ENCODE measurements at regions not wholly inside any gene's neighbourhood (a gene's known extent, or its start where the extent isn't known, plus 50 kb on each side); places are given as distances from the start of the nearest gene placed in this dataset.

- no peak overlapping the region for H3K27ac ChIP-seq (ENCODE audit: low read depth, low read length)
- H3K27me3 ChIP-seq (ENCODE audit: control insufficient read depth, insufficient read depth, low read length): no peaks in the 10 kb centered on the region
- no peaks in the 10 kb centered on the region for H3K36me3 ChIP-seq (ENCODE audit: control insufficient read depth, insufficient read depth, low read length)
- H3K4me3 ChIP-seq (ENCODE audit: low read length): no peak overlapping the region
- H3K9ac ChIP-seq (ENCODE audit: low read length): no peak overlapping the region
- no peaks in the 10 kb centered on the region for H3K4me1 ChIP-seq (ENCODE audit: control insufficient read depth, insufficient read depth, low read length)
Observed at GRCh38 chr4:14087459-14087858, 459.9 kb upstream of the BOD1L1 start.

- Histone ChIP-seq H3K9ac (ENCODE audit: low read length) (no peak overlapping the region), H3K27me3 (ENCODE audit: control insufficient read depth, insufficient read depth, low read length) (no peaks in the 10 kb centered on the region), H3K4me3 (ENCODE audit: low read length) (no peak overlapping the region), H3K27ac (ENCODE audit: low read depth, low read length) (no peak overlapping the region), H3K4me1 (ENCODE audit: control insufficient read depth, insufficient read depth, low read length) (no peaks in the 10 kb centered on the region), H3K36me3 (ENCODE audit: control insufficient read depth, insufficient read depth, low read length) (no peaks in the 10 kb centered on the region)
Observed at GRCh38 chr4:14087921-14088320, 460.4 kb upstream of the BOD1L1 start.

- Histone ChIP-seq H3K27ac (ENCODE audit: low read depth, low read length) (no peak overlapping the region), H3K4me1 (ENCODE audit: control insufficient read depth, insufficient read depth, low read length) (no peaks in the 10 kb centered on the region), H3K36me3 (ENCODE audit: control insufficient read depth, insufficient read depth, low read length) (no peaks in the 10 kb centered on the region), H3K4me3 (ENCODE audit: low read length) (no peak overlapping the region), H3K27me3 (ENCODE audit: control insufficient read depth, insufficient read depth, low read length) (no peaks in the 10 kb centered on the region), H3K9ac (ENCODE audit: low read length) (no peak overlapping the region)
Observed at GRCh38 chr4:14091531-14091930, 464.0 kb upstream of the BOD1L1 start.

GRCh38 chr4:14091966-14092365 is 464.4 kb upstream of the BOD1L1 start:
- H3K4me3 ChIP-seq (ENCODE audit: low read length): no peak overlapping the region

GRCh38 chr4:14092741-14093140 is 465.2 kb upstream of the BOD1L1 start:
- H3K9ac ChIP-seq (ENCODE audit: low read length): no peak overlapping the region
- no peaks in the 10 kb centered on the region for H3K27me3 ChIP-seq (ENCODE audit: control insufficient read depth, insufficient read depth, low read length)
- no peak overlapping the region for H3K4me3 ChIP-seq (ENCODE audit: low read length)
- no peaks in the 10 kb centered on the region for H3K36me3 ChIP-seq (ENCODE audit: control insufficient read depth, insufficient read depth, low read length)
- no peaks in the 10 kb centered on the region for H3K4me1 ChIP-seq (ENCODE audit: control insufficient read depth, insufficient read depth, low read length)
- no peak overlapping the region for H3K27ac ChIP-seq (ENCODE audit: low read depth, low read length)

More at GRCh38 chr4:14091966-14092365, 464.4 kb upstream of the BOD1L1 start:
- Histone ChIP-seq H3K9ac (ENCODE audit: low read length) (no peak overlapping the region), H3K36me3 (ENCODE audit: control insufficient read depth, insufficient read depth, low read length) (no peaks in the 10 kb centered on the region), H3K27me3 (ENCODE audit: control insufficient read depth, insufficient read depth, low read length) (no peaks in the 10 kb centered on the region), H3K4me1 (ENCODE audit: control insufficient read depth, insufficient read depth, low read length) (no peaks in the 10 kb centered on the region), H3K27ac (ENCODE audit: low read depth, low read length) (no peak overlapping the region)

- Histone ChIP-seq H3K27ac (ENCODE audit: low read depth, low read length) (no peak overlapping the region), H3K9ac (ENCODE audit: low read length) (no peak overlapping the region), H3K27me3 (ENCODE audit: control insufficient read depth, insufficient read depth, low read length) (no peaks in the 10 kb centered on the region), H3K4me1 (ENCODE audit: control insufficient read depth, insufficient read depth, low read length) (no peaks in the 10 kb centered on the region), H3K4me3 (ENCODE audit: low read length) (no peak overlapping the region), H3K36me3 (ENCODE audit: control insufficient read depth, insufficient read depth, low read length) (no peaks in the 10 kb centered on the region)
Observed at GRCh38 chr4:14095831-14096230, 468.3 kb upstream of the BOD1L1 start.

GRCh38 chr4:14096396-14096965 is 469.0 kb upstream of the BOD1L1 start:
- H3K9ac ChIP-seq (ENCODE audit: low read length): no peak overlapping the region
- H3K27me3 ChIP-seq (ENCODE audit: control insufficient read depth, insufficient read depth, low read length): no peaks in the 10 kb centered on the region
- H3K4me1 ChIP-seq (ENCODE audit: control insufficient read depth, insufficient read depth, low read length): no peaks in the 10 kb centered on the region
- no peak overlapping the region for H3K27ac ChIP-seq (ENCODE audit: low read depth, low read length)
- no peak overlapping the region for H3K4me3 ChIP-seq (ENCODE audit: low read length)
- H3K36me3 ChIP-seq (ENCODE audit: control insufficient read depth, insufficient read depth, low read length): no peaks in the 10 kb centered on the region

GRCh38 chr4:14100349-14100748 is 472.8 kb upstream of the BOD1L1 start:
- Histone ChIP-seq H3K36me3 (ENCODE audit: control insufficient read depth, insufficient read depth, low read length) (no peaks in the 10 kb centered on the region), H3K4me1 (ENCODE audit: control insufficient read depth, insufficient read depth, low read length) (no peaks in the 10 kb centered on the region), H3K27ac (ENCODE audit: low read depth, low read length) (no peak overlapping the region), H3K4me3 (ENCODE audit: low read length) (no peak overlapping the region), H3K9ac (ENCODE audit: low read length) (no peak overlapping the region), H3K27me3 (ENCODE audit: control insufficient read depth, insufficient read depth, low read length) (no peaks in the 10 kb centered on the region)

GRCh38 chr4:14110407-14110806 is 482.9 kb upstream of the BOD1L1 start:
- Histone ChIP-seq H3K4me1 (ENCODE audit: control insufficient read depth, insufficient read depth, low read length) (no peaks in the 10 kb centered on the region), H3K36me3 (ENCODE audit: control insufficient read depth, insufficient read depth, low read length) (no peaks in the 10 kb centered on the region), H3K27ac (ENCODE audit: low read depth, low read length) (no peak overlapping the region), H3K4me3 (ENCODE audit: low read length) (no peak overlapping the region), H3K9ac (ENCODE audit: low read length) (no peak overlapping the region), H3K27me3 (ENCODE audit: control insufficient read depth, insufficient read depth, low read length) (no peaks in the 10 kb centered on the region)

GRCh38 chr4:14111730-14112181 is 484.2 kb upstream of the BOD1L1 start:
- Histone ChIP-seq H3K4me3 (ENCODE audit: low read length) (no peak overlapping the region), H3K27me3 (ENCODE audit: control insufficient read depth, insufficient read depth, low read length) (no peaks in the 10 kb centered on the region)

GRCh38 chr4:14115106-14115505 is 487.6 kb upstream of the BOD1L1 start:
- Histone ChIP-seq H3K9ac (ENCODE audit: low read length) (no peak overlapping the region), H3K4me3 (ENCODE audit: low read length) (no peak overlapping the region), H3K27ac (ENCODE audit: low read depth, low read length) (no peak overlapping the region), H3K27me3 (ENCODE audit: control insufficient read depth, insufficient read depth, low read length) (no peaks in the 10 kb centered on the region), H3K36me3 (ENCODE audit: control insufficient read depth, insufficient read depth, low read length) (no peaks in the 10 kb centered on the region), H3K4me1 (ENCODE audit: control insufficient read depth, insufficient read depth, low read length) (no peaks in the 10 kb centered on the region)

More at GRCh38 chr4:14111730-14112181, 484.2 kb upstream of the BOD1L1 start:
- H3K27ac ChIP-seq (ENCODE audit: low read depth, low read length): no peak overlapping the region
- H3K4me1 ChIP-seq (ENCODE audit: control insufficient read depth, insufficient read depth, low read length): no peaks in the 10 kb centered on the region
- H3K9ac ChIP-seq (ENCODE audit: low read length): no peak overlapping the region
- no peaks in the 10 kb centered on the region for H3K36me3 ChIP-seq (ENCODE audit: control insufficient read depth, insufficient read depth, low read length)

- Histone ChIP-seq H3K27ac (ENCODE audit: low read depth, low read length) (no peak overlapping the region), H3K9ac (ENCODE audit: low read length) (no peak overlapping the region), H3K4me1 (ENCODE audit: control insufficient read depth, insufficient read depth, low read length) (no peaks in the 10 kb centered on the region), H3K27me3 (ENCODE audit: control insufficient read depth, insufficient read depth, low read length) (no peaks in the 10 kb centered on the region), H3K4me3 (ENCODE audit: low read length) (no peak overlapping the region), H3K36me3 (ENCODE audit: control insufficient read depth, insufficient read depth, low read length) (no peaks in the 10 kb centered on the region)
Observed at GRCh38 chr4:14117575-14118238, 490.2 kb upstream of the BOD1L1 start.

GRCh38 chr4:14124816-14125215 is 497.3 kb upstream of the BOD1L1 start:
- Histone ChIP-seq H3K27ac (ENCODE audit: low read depth, low read length) (no peak overlapping the region), H3K9ac (ENCODE audit: low read length) (no peak overlapping the region), H3K4me1 (ENCODE audit: control insufficient read depth, insufficient read depth, low read length) (no peaks in the 10 kb centered on the region), H3K36me3 (ENCODE audit: control insufficient read depth, insufficient read depth, low read length) (no peaks in the 10 kb centered on the region), H3K27me3 (ENCODE audit: control insufficient read depth, insufficient read depth, low read length) (no peaks in the 10 kb centered on the region), H3K4me3 (ENCODE audit: low read length) (no peak overlapping the region)

Data from rectal smooth muscle tissue (tissue), 1 donor.